Breast epithelium (tissue), 4 donors: ENCODE measurements at regions not wholly inside any gene's neighbourhood (a gene's known extent, or its start where the extent isn't known, plus 50 kb on each side); places are given as distances from the start of the nearest gene placed in this dataset.

Experiments
- DNase-seq, 2 donors: peaks; one replicate each; pipeline ENCODE4 v3.0.0-alpha.2; 2019; ENCODE audit warnings: low spot score in 2 of 2
- H3K27ac ChIP-seq, 2 donors: fragments of 200-600 bp; sonication (generic) in 1 of 2; one replicate each; pipeline ENCODE4 v1.5.1; 2016 to 2019; ENCODE audit warnings: mild to moderate bottlenecking in 1 of 2
- H3K27me3 ChIP-seq, 2 donors: fragments of 200-600 bp; sonication (generic) in 1 of 2; one replicate each; pipeline versions ENCODE4 v1.5.1 to v1.6.0; 2017 to 2019; ENCODE audit warnings: control low read depth in 1 of 2, mild to moderate bottlenecking in 1 of 2
- H3K36me3 ChIP-seq: fragments of 200-600 bp; one replicate; pipeline ENCODE4 v1.5.1; 2019
- H3K4me1 ChIP-seq, 2 donors: fragments of 200-600 bp; sonication (generic); one replicate each; pipeline ENCODE4 v1.5.1; 2016 to 2019; ENCODE audit warnings: control low read depth in 1 of 2
- H3K4me3 ChIP-seq, 3 donors: fragments of 200-600 bp; sonication (generic); 1 replicate in 2 of 3; 2 replicates in 1 of 3; pipeline ENCODE4 v1.5.1; 2016 to 2019; ENCODE audit warnings: mild to moderate bottlenecking in 3 of 3, moderate library complexity in 2 of 3
- H3K9me3 ChIP-seq, 2 donors: fragments of 200-600 bp; sonication (generic) in 1 of 2; one replicate each; pipeline ENCODE4 v1.5.1; 2016 to 2019; ENCODE audit warnings: control low read depth in 1 of 2
- CTCF ChIP-seq, 3 donors: fragments of 450-650 bp; IDR thresholded peaks; one replicate each; pipeline ENCODE4 v1.5.1; 2016 to 2017; ENCODE audit warnings: antibody characterized with exemption in 3 of 3, mild to moderate bottlenecking in 3 of 3, moderate library complexity in 3 of 3
- POLR2A ChIP-seq: fragments of 450-650 bp; IDR thresholded peaks from one replicate; pipeline ENCODE4 v1.6.1; 2016; ENCODE audit warnings: antibody characterized with exemption, mild to moderate bottlenecking, moderate library complexity
- POLR2AphosphoS5 ChIP-seq, 3 donors: sonication (generic); formaldehyde crosslinking; IDR thresholded peaks; one replicate each; pipeline ENCODE4 v1.6.1; 2017; ENCODE audit warnings: antibody characterized with exemption in 3 of 3
- intact Hi-C: fragments of 100-400 bp; cut with DNase I; formaldehyde crosslinking; loops from one replicate; pipeline ENCODE4 v1.15.1; 2023; ENCODE audit warnings: low total_unique reads

GRCh38 chr20:24796236-24796635 lies 152.8 kb upstream of the CST7 start:
- no peak overlapping the region for H3K27ac ChIP-seq
- TF ChIP-seq CTCF (IDR thresholded peaks at IDR 0.05) (no peak), POLR2AphosphoS5 (IDR thresholded peaks at IDR 0.05) (no peak), POLR2A (no peak)
- peaks cover 0 to 11% of the 10 kb centered on the region in 2 donors for H3K27me3 ChIP-seq
- no peaks in the 10 kb centered on the region for H3K36me3 ChIP-seq
- no peak for DNase-seq
- intact Hi-C loops = no loop called here
- H3K4me1 ChIP-seq = no peaks in the 10 kb centered on the region
- no peaks in the 10 kb centered on the region for H3K9me3 ChIP-seq
- no peak overlapping the region for H3K4me3 ChIP-seq

- DNase-seq = no peak
- Histone ChIP-seq H3K9me3 (no peaks in the 10 kb centered on the region), H3K4me1 (no peaks in the 10 kb centered on the region), H3K27me3 (peaks cover 0 to 11% of the 10 kb centered on the region in 2 donors), H3K36me3 (no peaks in the 10 kb centered on the region), H3K27ac (no peak overlapping the region), H3K4me3 (no peak overlapping the region)
- TF ChIP-seq CTCF (IDR thresholded peaks at IDR 0.05) = no peak
- no peak for TF ChIP-seq POLR2A
- no peak for TF ChIP-seq POLR2AphosphoS5 (IDR thresholded peaks at IDR 0.05)
- intact Hi-C loops = no loop called here
Observed at GRCh38 chr20:24797113-24797512, 152.0 kb upstream of the CST7 start.

- Histone ChIP-seq H3K27ac (no peak overlapping the region), H3K4me1 (no peaks in the 10 kb centered on the region), H3K4me3 (no peak overlapping the region), H3K36me3 (no peaks in the 10 kb centered on the region), H3K27me3 (peaks cover 0 to 5% of the 10 kb centered on the region in 2 donors), H3K9me3 (no peaks in the 10 kb centered on the region)
- intact Hi-C loops = no loop called here
- TF ChIP-seq CTCF (IDR thresholded peaks at IDR 0.05) (no peak), POLR2A (no peak), POLR2AphosphoS5 (IDR thresholded peaks at IDR 0.05) (no peak)
- DNase-seq = no peak
Observed at GRCh38 chr20:24797745-24798655, 151.1 kb upstream of the CST7 start.

GRCh38 chr20:24798930-24799705 lies 150.0 kb upstream of the CST7 start:
- no peak for TF ChIP-seq CTCF (IDR thresholded peaks at IDR 0.05)
- TF ChIP-seq POLR2A = no peak
- no peak for TF ChIP-seq POLR2AphosphoS5 (IDR thresholded peaks at IDR 0.05)
- Histone ChIP-seq H3K27me3 (peaks cover 0 to 3% of the 10 kb centered on the region in 2 donors), H3K9me3 (no peaks in the 10 kb centered on the region), H3K4me1 (no peaks in the 10 kb centered on the region), H3K4me3 (no peak overlapping the region), H3K36me3 (no peaks in the 10 kb centered on the region), H3K27ac (no peak overlapping the region)
- intact Hi-C loops = no loop called here
- DNase-seq = no peak
